NCI-H146 treated with DMSO at 0.1 percent for 48 hours (cell line): ENCODE measurements at regions not wholly inside any gene's neighbourhood (a gene's known extent, or its start where the extent isn't known, plus 50 kb on each side); places are given as distances from the start of the nearest gene placed in this dataset.
A peak's percentile ranks its signal among the peaks of the same experiment; 100 is the strongest.

Source experiments
- DNase-seq: peaks from one replicate; lab custom pipeline; 2025; ENCODE audit not compliant: unreplicated experiment; lab: John Stamatoyannopoulos, UW

- DNase-seq, result no peak
These were observed 69.0 kb upstream of the ZSWIM6 start for GRCh38 chr5:61263072-61263471.

- DNase-seq, result no peak
These were observed 68.3 kb upstream of the ZSWIM6 start for GRCh38 chr5:61263561-61264272.

- DNase-seq, result no peak
These were observed 67.8 kb upstream of the ZSWIM6 start for GRCh38 chr5:61264273-61264661.

- no peak for DNase-seq
These were observed 64.9 kb upstream of the ZSWIM6 start for GRCh38 chr5:61267116-61267515.

- DNase-seq, result no peak
These were observed 63.2 kb upstream of the ZSWIM6 start for GRCh38 chr5:61268871-61269270.

- no peak for DNase-seq
These were observed 61.4 kb upstream of the ZSWIM6 start for GRCh38 chr5:61270510-61271165.

GRCh38 chr5:61272688-61273087 lies 59.4 kb upstream of the ZSWIM6 start:
- no peak for DNase-seq

- DNase-seq, result no peak
These were observed 58.6 kb upstream of the ZSWIM6 start for GRCh38 chr5:61273279-61273975.

- no peak for DNase-seq
These were observed 57.5 kb upstream of the ZSWIM6 start for GRCh38 chr5:61274511-61274911.

GRCh38 chr5:61275841-61276240 lies 56.2 kb upstream of the ZSWIM6 start:
- no peak for DNase-seq

GRCh38 chr5:61277190-61277589 lies 54.9 kb upstream of the ZSWIM6 start:
- no peak for DNase-seq

- DNase-seq, result no peak
These were observed 54.3 kb upstream of the ZSWIM6 start for GRCh38 chr5:61277781-61278180.

- DNase-seq, result no peak
These were observed 52.3 kb upstream of the ZSWIM6 start for GRCh38 chr5:61279725-61280124.

GRCh38 chr5:61280205-61280604 lies 51.9 kb upstream of the ZSWIM6 start:
- peak; percentile 75 for DNase-seq

GRCh38 chr5:61280761-61281427 lies 51.2 kb upstream of the ZSWIM6 start:
- DNase-seq, result no peak

GRCh38 chr5:61281686-61282085 lies 50.4 kb upstream of the ZSWIM6 start:
- DNase-seq, result no peak
